PC-9 (cell line): ENCODE measurements at regions not wholly inside any gene's neighbourhood (a gene's known extent, or its start where the extent isn't known, plus 50 kb on each side); places are given as distances from the start of the nearest gene placed in this dataset.

Source experiments
- BruUV-seq: library from RNA; stranded (reverse); fragments of 400-500 nt; replicated peaks from 2 replicates; lab custom pipeline; 2021; lab: Mats Ljungman, UMichigan
- CTCF ChIA-PET: fragments of 300-600 bp; sonication (Branson Sonifier 250); formaldehyde crosslinking; loops from one replicate; lab custom pipeline; 2022; ENCODE audit warnings: antibody characterized with exemption; lab: Charles Lee
- POLR2A ChIA-PET: fragments of 300-600 bp; sonication (Branson Sonifier 250); formaldehyde crosslinking; loops from one replicate; lab custom pipeline; 2022; ENCODE audit warnings: antibody characterized with exemption; ENCODE audit not compliant: unreplicated experiment; lab: Charles Lee
- DNase-seq, 2 experiments: peaks; one replicate each; pipeline versions ENCODE4 v3.0.0 to v3.0.0-alpha.2; 2015 to 2022; ENCODE audit warnings: mixed read lengths in 1 of 2
- H2AFZ ChIP-seq: fragments of 200-600 bp; sonication (generic); 2 replicates; pipeline ENCODE4 v1.8.1; 2017; ENCODE audit warnings: antibody characterized with exemption
- H3F3A ChIP-seq: fragments of 200-600 bp; sonication (generic); 2 replicates; pipeline ENCODE4 v1.8.1; 2017; ENCODE audit warnings: antibody characterized with exemption, mild to moderate bottlenecking, low read depth; ENCODE audit not compliant: insufficient read depth
- H3K27ac ChIP-seq: fragments of 200-600 bp; sonication (generic); 2 replicates; pipeline ENCODE4 v1.6.1; 2016; ENCODE audit warnings: mixed run types
- H3K27me3 ChIP-seq: fragments of 200-600 bp; sonication (generic); 2 replicates; pipeline ENCODE4 v1.6.1; 2016; ENCODE audit warnings: low read depth, mixed run types; ENCODE audit not compliant: insufficient read depth
- H3K36me3 ChIP-seq: fragments of 200-600 bp; sonication (generic); 2 replicates; pipeline ENCODE4 v1.6.1; 2016; ENCODE audit warnings: low read depth, mixed run types
- H3K4me1 ChIP-seq: fragments of 200-600 bp; sonication (generic); replicated peaks from 2 replicates; pipeline ENCODE4 v1.6.1; 2016; ENCODE audit warnings: mixed run types; ENCODE audit not compliant: insufficient read depth
- H3K4me2 ChIP-seq: fragments of 200-600 bp; sonication (generic); 2 replicates; pipeline ENCODE4 v1.6.1; 2017; ENCODE audit warnings: mixed run types
- H3K4me3 ChIP-seq: fragments of 200-600 bp; sonication (generic); 2 replicates; pipeline ENCODE4 v1.6.1; 2016; ENCODE audit warnings: mixed run types
- H3K79me2 ChIP-seq: fragments of 200-600 bp; sonication (generic); 2 replicates; pipeline ENCODE4 v1.6.1; 2017; ENCODE audit warnings: low read depth, mixed run types
- H3K9me2 ChIP-seq: fragments of 200-600 bp; sonication (generic); 2 replicates; pipeline ENCODE4 v1.8.1; 2017; ENCODE audit warnings: mild to moderate bottlenecking; ENCODE audit not compliant: insufficient read depth
- H3K9me3 ChIP-seq: fragments of 200-600 bp; sonication (generic); 2 replicates; pipeline ENCODE4 v1.8.1; 2016; ENCODE audit warnings: low read depth; ENCODE audit not compliant: insufficient read depth
- H4K20me1 ChIP-seq: fragments of 200-600 bp; sonication (generic); 2 replicates; pipeline ENCODE4 v1.8.1; 2017; ENCODE audit not compliant: insufficient read depth
- CTCF ChIP-seq: fragments of 200-600 bp; sonication (generic); conservative IDR thresholded peaks from 2 replicates; pipeline ENCODE4 v1.6.1; 2017; ENCODE audit warnings: mixed run types, antibody characterized with exemption, mild to moderate bottlenecking, moderate library complexity
- EZH2 ChIP-seq: fragments of 200-600 bp; sonication (generic); IDR thresholded peaks from 2 replicates; pipeline ENCODE4 v1.8.0; 2017; ENCODE audit warnings: antibody characterized with exemption, low read depth
- intact Hi-C: fragments of 100-400 bp; cut with micrococcal nuclease; formaldehyde crosslinking; loops from one replicate; pipeline ENCODE4 v1.10.0; 2022; ENCODE audit not compliant: unreplicated experiment

GRCh38 chr1:112841825-112842224 is 114.2 kb downstream of the SLC16A1 start:
- H3K4me3 ChIP-seq, result no peak overlapping the region
- no TSS peak for BruUV-seq
- H3K27me3 ChIP-seq, result no peaks in the 10 kb centered on the region
- ChIA-PET POLR2A (no interaction called here), CTCF (no interaction called here)
- TF ChIP-seq CTCF (no peak), EZH2 (no peak)
- no peak overlapping the region for H3K4me2 ChIP-seq
- DNase-seq, result no peak
- no peaks in the 10 kb centered on the region for H4K20me1 ChIP-seq
- H3F3A ChIP-seq, result peaks cover 28% of the 10 kb centered on the region
- no peak overlapping the region for H3K27ac ChIP-seq
- no peaks in the 10 kb centered on the region for H3K9me3 ChIP-seq
- H3K36me3 ChIP-seq, result no peaks in the 10 kb centered on the region
- no peaks in the 10 kb centered on the region for H3K9me2 ChIP-seq
- intact Hi-C loops, result no loop called here
- no peaks in the 10 kb centered on the region for H3K79me2 ChIP-seq
- peaks cover 36% of the 10 kb centered on the region for H3K4me1 ChIP-seq
- H2AFZ ChIP-seq, result no peak overlapping the region

GRCh38 chr1:112840631-112841624 is 115.1 kb downstream of the SLC16A1 start:
- intact Hi-C loops, result no loop called here
- TF ChIP-seq CTCF, result no peak
- no peak for TF ChIP-seq EZH2
- Histone ChIP-seq H3F3A (peaks cover 34% of the 10 kb centered on the region), H3K4me2 (peak overlapping the region; percentile 41), H3K4me1 (peaks cover 44% of the 10 kb centered on the region), H3K9me3 (no peaks in the 10 kb centered on the region), H2AFZ (no peak overlapping the region), H3K27ac (peak overlapping the region; percentile 1; the same call in 1 of the 2 replicates), H3K27me3 (no peaks in the 10 kb centered on the region), H3K79me2 (no peaks in the 10 kb centered on the region), H4K20me1 (no peaks in the 10 kb centered on the region), H3K9me2 (no peaks in the 10 kb centered on the region), H3K4me3 (no peak overlapping the region), H3K36me3 (no peaks in the 10 kb centered on the region)
- ChIA-PET POLR2A (interaction anchor here (0.6 to 0.9 kb wide), 2 partner anchors 26 to 166 kb away, joined by 4 to 11 read pairs; partner anchors contain the start of gene MOV10), CTCF (interaction anchor here (0.6 to 1.0 kb wide), 2 partner anchors 35 to 232 kb away, joined by 3 read pairs; partner anchors contain the start of gene LRIG2)
- no TSS peak for BruUV-seq
- peak in 1 of 2 experiments; percentile 80 for DNase-seq

- intact Hi-C loops, result no loop called here
- Histone ChIP-seq H4K20me1 (no peaks in the 10 kb centered on the region), H3F3A (peaks cover 25% of the 10 kb centered on the region), H3K36me3 (no peaks in the 10 kb centered on the region), H3K9me2 (no peaks in the 10 kb centered on the region), H3K79me2 (no peaks in the 10 kb centered on the region), H2AFZ (no peak overlapping the region), H3K9me3 (no peaks in the 10 kb centered on the region), H3K27me3 (no peaks in the 10 kb centered on the region), H3K4me2 (no peak overlapping the region), H3K4me3 (no peak overlapping the region), H3K4me1 (peaks cover 41% of the 10 kb centered on the region), H3K27ac (no peak overlapping the region)
- CTCF ChIA-PET, result no interaction called here
- TF ChIP-seq EZH2 (no peak), CTCF (no peak)
- POLR2A ChIA-PET, result no interaction called here
- no TSS peak for BruUV-seq
- DNase-seq, result no peak
Measured at GRCh38 chr1:112836642-112837041, 119.4 kb downstream of the SLC16A1 start.
